HEK293 (cell line): ENCODE measurements at regions not wholly inside any gene's neighbourhood (a gene's known extent, or its start where the extent isn't known, plus 50 kb on each side); places are given as distances from the start of the nearest gene placed in this dataset.

ENCODE experiments used
- CTCF ChIA-PET: fragments of 350-600 bp; formaldehyde crosslinking; extraction: SDS; loops from one replicate; lab custom pipeline; 2021; ENCODE audit warnings: antibody characterized with exemption; lab: Yijun Ruan, JAX
- POLR2A ChIA-PET: fragments of 300-600 bp; formaldehyde crosslinking; extraction: SDS; loops from one replicate; lab custom pipeline; 2020; ENCODE audit warnings: antibody characterized with exemption, inconsistent platforms; lab: Yijun Ruan, JAX
- H3K27ac ChIP-seq: fragments of 200-500 bp; sonication (Bioruptor generic); 2 replicates; pipeline ENCODE4 v1.5.1; 2014; ENCODE audit warnings: low read depth, low read length, control low read depth, inconsistent platforms; ENCODE audit errors: extremely low read depth
- H3K36me3 ChIP-seq, 2 experiments: fragments of 200-500 bp in 1 of 2; sonication (Bioruptor generic) in 1 of 2; 1 replicate in 1 of 2; 2 replicates in 1 of 2; pipeline ENCODE4 v1.5.1; 2014 to 2017; ENCODE audit warnings: inconsistent platforms in 2 of 2, low read length in 2 of 2; ENCODE audit not compliant: control insufficient read depth in 2 of 2, insufficient read depth in 1 of 2
- H3K4me1 ChIP-seq: fragments of 200-500 bp; sonication (Bioruptor generic); 2 replicates; pipeline ENCODE4 v1.5.1; 2014; ENCODE audit warnings: mild to moderate bottlenecking, low read length, inconsistent platforms; ENCODE audit not compliant: control insufficient read depth, insufficient read depth
- H3K4me3 ChIP-seq: 2 replicates; pipeline ENCODE4 v1.5.1; 2011; ENCODE audit warnings: low read depth, mild to moderate bottlenecking, control low read depth, low read length, moderate library complexity
- H3K9me3 ChIP-seq: fragments of 200-500 bp; sonication (Bioruptor generic); 2 replicates; pipeline ENCODE4 v1.5.1; 2014; ENCODE audit warnings: low read depth, low read length, inconsistent platforms; ENCODE audit not compliant: control insufficient read depth, insufficient read depth
- ATF2 ChIP-seq: fragments of 450-650 bp; formaldehyde crosslinking; IDR thresholded peaks from 2 replicates; pipeline ENCODE4 v1.5.1; 2016; ENCODE audit warnings: missing biosample characterization, missing genetic modification characterization, low read depth
- GFI1B ChIP-seq: fragments of 450-650 bp; formaldehyde crosslinking; IDR thresholded peaks from 2 replicates; pipeline ENCODE4 v1.5.1; 2016; ENCODE audit warnings: missing biosample characterization, missing genetic modification characterization
- GLIS2 ChIP-seq: fragments of 450-650 bp; formaldehyde crosslinking; IDR thresholded peaks from 2 replicates; pipeline ENCODE4 v1.5.1; 2016; ENCODE audit warnings: missing biosample characterization, missing genetic modification characterization
- PATZ1 ChIP-seq: fragments of 450-650 bp; formaldehyde crosslinking; IDR thresholded peaks from 2 replicates; pipeline ENCODE4 v1.5.1; 2016; ENCODE audit warnings: missing biosample characterization, missing genetic modification characterization
- TCF7L2 ChIP-seq: IDR thresholded peaks from 2 replicates; pipeline ENCODE4 v1.6.1; 2011; ENCODE audit warnings: low read depth, mild to moderate bottlenecking, inconsistent platforms, low read length, moderate library complexity, borderline replicate concordance
- ZNF114 ChIP-seq: fragments of 450-650 bp; formaldehyde crosslinking; IDR thresholded peaks from 2 replicates; pipeline ENCODE4 v1.5.0; 2017; ENCODE audit warnings: missing biosample characterization, missing genetic modification characterization
- ZNF24 ChIP-seq: fragments of 450-650 bp; formaldehyde crosslinking; IDR thresholded peaks from 2 replicates; pipeline ENCODE4 v1.5.1; 2016; ENCODE audit warnings: missing biosample characterization, missing genetic modification characterization
- ZNF280C ChIP-seq: fragments of 450-650 bp; formaldehyde crosslinking; IDR thresholded peaks from 2 replicates; pipeline ENCODE4 v1.5.1; 2016; ENCODE audit warnings: missing biosample characterization, missing genetic modification characterization
- ZNF391 ChIP-seq: fragments of 450-650 bp; formaldehyde crosslinking; IDR thresholded peaks from 2 replicates; pipeline ENCODE4 v1.5.1; 2016; ENCODE audit warnings: low read depth, missing biosample characterization, missing genetic modification characterization, borderline replicate concordance
- ZNF423 ChIP-seq: fragments of 450-650 bp; formaldehyde crosslinking; IDR thresholded peaks from 2 replicates; pipeline ENCODE4 v1.5.1; 2016; ENCODE audit warnings: missing biosample characterization, missing genetic modification characterization
- ZNF473 ChIP-seq: fragments of 450-650 bp; formaldehyde crosslinking; IDR thresholded peaks from 2 replicates; pipeline ENCODE4 v1.5.1; 2017; ENCODE audit warnings: missing biosample characterization, missing genetic modification characterization
- ZNF555 ChIP-seq: fragments of 450-650 bp; formaldehyde crosslinking; conservative IDR thresholded peaks from 2 replicates; pipeline ENCODE4 v1.5.1; 2017; ENCODE audit warnings: missing biosample characterization, mild to moderate bottlenecking, missing genetic modification characterization, inconsistent platforms
- ZNF585B ChIP-seq: fragments of 450-650 bp; formaldehyde crosslinking; IDR thresholded peaks from 2 replicates; pipeline ENCODE4 v1.5.1; 2016; ENCODE audit warnings: missing biosample characterization, missing genetic modification characterization
- ZNF660 ChIP-seq: fragments of 450-650 bp; IDR thresholded peaks from 2 replicates; pipeline ENCODE4 v1.5.1; 2018; ENCODE audit warnings: missing biosample characterization, mild to moderate bottlenecking, missing genetic modification characterization
- ZNF664 ChIP-seq: fragments of 450-650 bp; formaldehyde crosslinking; IDR thresholded peaks from 2 replicates; pipeline ENCODE4 v1.5.1; 2016; ENCODE audit warnings: missing biosample characterization, missing genetic modification characterization
- ZNF776 ChIP-seq: fragments of 450-650 bp; formaldehyde crosslinking; IDR thresholded peaks from 2 replicates; pipeline ENCODE4 v1.5.0; 2017; ENCODE audit warnings: missing biosample characterization, missing genetic modification characterization, borderline replicate concordance
- ZNF785 ChIP-seq: fragments of 450-650 bp; formaldehyde crosslinking; IDR thresholded peaks from 2 replicates; pipeline ENCODE4 v1.5.1; 2016; ENCODE audit warnings: missing biosample characterization, missing genetic modification characterization
- TF ChIP-seq, protein P1 (sequence below): fragments of 450-650 bp; formaldehyde crosslinking; IDR thresholded peaks from 2 replicates; pipeline ENCODE4 v1.5.1; 2016; ENCODE audit warnings: missing biosample characterization, missing genetic modification characterization
- TF ChIP-seq, protein P2 (sequence below): fragments of 450-650 bp; formaldehyde crosslinking; IDR thresholded peaks from 2 replicates; pipeline ENCODE4 v1.5.1; 2016; ENCODE audit warnings: missing biosample characterization, missing genetic modification characterization
- TF ChIP-seq, protein P3 (sequence below): fragments of 450-650 bp; formaldehyde crosslinking; IDR thresholded peaks from 2 replicates; pipeline ENCODE4; 2016; ENCODE audit warnings: missing biosample characterization, missing genetic modification characterization

DNA sequence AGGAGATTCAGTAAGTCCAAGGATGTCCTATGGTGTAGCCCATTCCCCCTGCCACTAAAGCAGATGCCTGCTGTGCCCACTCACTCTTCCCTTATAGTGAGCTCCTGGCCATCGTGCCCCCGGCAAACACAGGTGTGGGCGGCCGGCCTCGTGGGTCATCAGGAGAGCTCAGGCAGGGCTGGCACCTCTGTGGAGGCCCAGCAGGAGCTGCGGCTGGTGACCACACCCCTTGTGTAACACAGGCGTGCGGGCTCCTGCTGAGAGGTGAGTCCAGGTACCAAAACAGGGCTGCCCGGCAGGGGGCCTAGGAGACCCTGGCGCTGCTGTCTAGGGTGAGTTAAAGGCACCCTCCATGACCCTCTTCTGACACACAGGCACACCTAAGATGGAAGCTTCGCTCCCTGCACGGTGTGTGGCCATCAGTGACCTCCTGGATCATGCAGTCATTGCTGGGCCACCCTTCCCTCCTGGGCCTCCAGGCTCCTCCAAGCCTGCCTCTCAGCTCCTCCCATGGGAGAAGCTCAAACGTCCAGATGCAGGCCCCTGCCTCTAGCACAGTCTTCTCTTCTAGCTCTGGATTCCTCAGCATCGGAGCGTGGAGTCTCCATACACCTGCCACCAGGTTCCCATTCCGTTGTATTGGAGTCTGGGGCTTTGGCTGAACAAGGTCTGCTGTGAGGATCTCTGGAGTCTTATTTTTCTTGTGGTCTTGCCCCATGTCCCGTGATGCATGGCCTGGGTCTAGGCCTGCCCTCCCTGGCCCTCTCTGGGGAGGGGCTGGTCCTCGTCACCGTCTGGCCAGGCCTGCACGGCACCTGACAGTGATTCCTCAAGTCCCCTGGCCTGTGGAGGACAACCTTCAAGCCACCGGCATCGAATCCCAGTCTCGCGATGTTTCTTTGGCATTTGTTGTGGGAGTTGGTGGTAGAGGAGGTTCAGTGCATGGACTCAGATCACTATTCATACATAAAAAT is 246.9 kb downstream of the ACKR3 start:
- ChIA-PET CTCF (no interaction called here), POLR2A (no interaction called here)
- H3K9me3 ChIP-seq, result no peaks in the 10 kb centered on the region
- no peak overlapping the region for H3K4me3 ChIP-seq
- H3K4me1 ChIP-seq, result no peaks in the 10 kb centered on the region
- no peak overlapping the region for H3K27ac ChIP-seq
- TF ChIP-seq ZNF785 (no peak), ZNF660 (tag by site-specific recombination) (no peak), ZNF585B (no peak), TCF7L2 (no peak), ZNF24 (no peak), PATZ1 (tag by site-specific recombination) (no peak), ZNF114 (tag by site-specific recombination) (no peak)
- TF ChIP-seq, protein P1, sequence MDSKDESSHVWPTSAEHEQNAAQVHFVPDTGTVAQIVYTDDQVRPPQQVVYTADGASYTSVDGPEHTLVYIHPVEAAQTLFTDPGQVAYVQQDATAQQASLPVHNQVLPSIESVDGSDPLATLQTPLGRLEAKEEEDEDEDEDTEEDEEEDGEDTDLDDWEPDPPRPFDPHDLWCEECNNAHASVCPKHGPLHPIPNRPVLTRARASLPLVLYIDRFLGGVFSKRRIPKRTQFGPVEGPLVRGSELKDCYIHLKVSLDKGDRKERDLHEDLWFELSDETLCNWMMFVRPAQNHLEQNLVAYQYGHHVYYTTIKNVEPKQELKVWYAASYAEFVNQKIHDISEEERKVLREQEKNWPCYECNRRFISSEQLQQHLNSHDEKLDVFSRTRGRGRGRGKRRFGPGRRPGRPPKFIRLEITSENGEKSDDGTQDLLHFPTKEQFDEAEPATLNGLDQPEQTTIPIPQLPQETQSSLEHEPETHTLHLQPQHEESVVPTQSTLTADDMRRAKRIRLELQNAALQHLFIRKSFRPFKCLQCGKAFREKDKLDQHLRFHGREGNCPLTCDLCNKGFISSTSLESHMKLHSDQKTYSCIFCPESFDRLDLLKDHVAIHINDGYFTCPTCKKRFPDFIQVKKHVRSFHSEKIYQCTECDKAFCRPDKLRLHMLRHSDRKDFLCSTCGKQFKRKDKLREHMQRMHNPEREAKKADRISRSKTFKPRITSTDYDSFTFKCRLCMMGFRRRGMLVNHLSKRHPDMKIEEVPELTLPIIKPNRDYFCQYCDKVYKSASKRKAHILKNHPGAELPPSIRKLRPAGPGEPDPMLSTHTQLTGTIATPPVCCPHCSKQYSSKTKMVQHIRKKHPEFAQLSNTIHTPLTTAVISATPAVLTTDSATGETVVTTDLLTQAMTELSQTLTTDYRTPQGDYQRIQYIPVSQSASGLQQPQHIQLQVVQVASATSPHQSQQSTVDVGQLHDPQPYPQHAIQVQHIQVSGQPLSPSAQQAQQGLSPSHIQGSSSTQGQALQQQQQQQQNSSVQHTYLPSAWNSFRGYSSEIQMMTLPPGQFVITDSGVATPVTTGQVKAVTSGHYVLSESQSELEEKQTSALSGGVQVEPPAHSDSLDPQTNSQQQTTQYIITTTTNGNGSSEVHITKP (tag by site-specific recombination), result no peak
- H3K36me3 ChIP-seq, result no peaks in the 10 kb centered on the region

DNA sequence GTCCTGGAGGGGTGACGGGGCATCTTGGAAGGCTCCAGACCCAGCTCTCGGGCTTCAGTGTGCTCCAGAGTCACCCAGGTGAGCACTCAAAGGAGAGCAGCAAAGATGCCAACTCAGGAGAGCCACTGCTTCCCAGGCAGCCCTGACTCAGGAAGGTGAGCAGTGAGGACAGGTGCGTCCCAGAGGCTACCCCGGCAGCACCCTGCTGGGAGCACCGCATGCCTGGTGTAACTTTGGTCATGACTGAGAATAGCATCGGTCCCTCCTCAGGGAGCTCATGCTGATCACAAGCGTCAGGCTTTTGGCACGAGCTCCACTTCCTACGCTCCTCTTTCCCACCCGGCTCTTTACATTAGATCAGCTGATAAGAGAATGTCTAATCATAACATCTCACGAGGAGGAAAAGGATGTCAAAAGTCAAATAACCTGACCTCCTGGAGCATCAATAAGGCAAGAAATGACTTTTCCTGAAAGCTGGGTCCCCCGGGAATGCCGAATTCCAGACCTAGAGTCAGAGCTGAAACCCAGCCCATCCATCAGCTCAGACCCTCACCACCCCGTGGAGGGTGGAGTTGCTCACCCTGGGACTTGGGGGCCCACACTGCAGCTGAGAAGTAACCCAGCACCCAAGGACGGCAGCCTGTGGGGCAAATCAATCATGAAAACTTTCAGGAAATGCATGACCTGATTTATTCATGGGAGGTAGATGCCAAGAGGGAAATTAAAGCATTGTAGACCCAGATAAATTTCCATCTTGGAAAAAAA is 248.8 kb downstream of the ACKR3 start:
- Histone ChIP-seq H3K36me3 (no peaks in the 10 kb centered on the region), H3K4me1 (no peaks in the 10 kb centered on the region), H3K4me3 (no peak overlapping the region), H3K27ac (no peak overlapping the region), H3K9me3 (no peaks in the 10 kb centered on the region)
- ChIA-PET CTCF (no interaction called here), POLR2A (no interaction called here)
- no peak for TF ChIP-seq ZNF776 (tag by site-specific recombination)
- no peak for TF ChIP-seq ZNF660 (tag by site-specific recombination)
- TF ChIP-seq ZNF423 (tag by site-specific recombination), result no peak
- TF ChIP-seq ZNF473 (tag by site-specific recombination), result no peak
- no peak for TF ChIP-seq GFI1B (tag by site-specific recombination)
- no peak for TF ChIP-seq ATF2 (tag by site-specific recombination)
- TF ChIP-seq ZNF555, result no peak
- no peak for TF ChIP-seq ZNF391 (tag by site-specific recombination)
- no peak for TF ChIP-seq GLIS2 (tag by site-specific recombination)
- TF ChIP-seq, protein P2, sequence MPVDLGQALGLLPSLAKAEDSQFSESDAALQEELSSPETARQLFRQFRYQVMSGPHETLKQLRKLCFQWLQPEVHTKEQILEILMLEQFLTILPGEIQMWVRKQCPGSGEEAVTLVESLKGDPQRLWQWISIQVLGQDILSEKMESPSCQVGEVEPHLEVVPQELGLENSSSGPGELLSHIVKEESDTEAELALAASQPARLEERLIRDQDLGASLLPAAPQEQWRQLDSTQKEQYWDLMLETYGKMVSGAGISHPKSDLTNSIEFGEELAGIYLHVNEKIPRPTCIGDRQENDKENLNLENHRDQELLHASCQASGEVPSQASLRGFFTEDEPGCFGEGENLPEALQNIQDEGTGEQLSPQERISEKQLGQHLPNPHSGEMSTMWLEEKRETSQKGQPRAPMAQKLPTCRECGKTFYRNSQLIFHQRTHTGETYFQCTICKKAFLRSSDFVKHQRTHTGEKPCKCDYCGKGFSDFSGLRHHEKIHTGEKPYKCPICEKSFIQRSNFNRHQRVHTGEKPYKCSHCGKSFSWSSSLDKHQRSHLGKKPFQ (tag by site-specific recombination), result no peak
- TF ChIP-seq ZNF280C (tag by site-specific recombination), result no peak
- TF ChIP-seq, protein P3, sequence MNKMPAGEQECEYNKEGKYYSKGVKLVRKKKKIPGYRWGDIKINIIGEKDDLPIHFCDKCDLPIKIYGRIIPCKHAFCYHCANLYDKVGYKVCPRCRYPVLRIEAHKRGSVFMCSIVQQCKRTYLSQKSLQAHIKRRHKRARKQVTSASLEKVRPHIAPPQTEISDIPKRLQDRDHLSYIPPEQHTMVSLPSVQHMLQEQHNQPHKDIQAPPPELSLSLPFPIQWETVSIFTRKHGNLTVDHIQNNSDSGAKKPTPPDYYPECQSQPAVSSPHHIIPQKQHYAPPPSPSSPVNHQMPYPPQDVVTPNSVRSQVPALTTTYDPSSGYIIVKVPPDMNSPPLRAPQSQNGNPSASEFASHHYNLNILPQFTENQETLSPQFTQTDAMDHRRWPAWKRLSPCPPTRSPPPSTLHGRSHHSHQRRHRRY (tag by site-specific recombination), result no peak
- TF ChIP-seq ZNF664 (tag by site-specific recombination), result no peak
